Chondrocyte (in vitro differentiated cells): ENCODE measurements at regions not wholly inside any gene's neighbourhood (a gene's known extent, or its start where the extent isn't known, plus 50 kb on each side); places are given as distances from the start of the nearest gene placed in this dataset.
"Not testable (repeated sequence)": the region's sequence is repeated elsewhere in the genome, so short reads cannot be mapped to it uniquely, and the experiment has no call there.

ENCODE experiments used
- DNase-seq: peaks from one replicate; pipeline ENCODE4 v3.0.0; 2021; ENCODE audit warnings: mixed read lengths, low spot score
- H3K27ac Mint-ChIP-seq: one replicate; pipeline ENCODE4 v1.8.0; 2021; ENCODE audit warnings: mild to moderate bottlenecking, moderate library complexity, mixed read lengths; ENCODE audit not compliant: unreplicated experiment
- H3K27me3 Mint-ChIP-seq: 2 replicates; pipeline ENCODE4 v1.8.0; 2021; ENCODE audit warnings: low read depth, mixed read lengths
- H3K36me3 Mint-ChIP-seq: 2 replicates; pipeline ENCODE4 v1.8.0; 2021; ENCODE audit warnings: low read depth, mixed read lengths
- H3K4me1 Mint-ChIP-seq: 2 replicates; pipeline ENCODE4 v1.8.0; 2021; ENCODE audit warnings: low read depth, mild to moderate bottlenecking, mixed read lengths
- H3K4me3 Mint-ChIP-seq: one replicate; pipeline ENCODE4 v1.8.0; 2021; ENCODE audit warnings: mild to moderate bottlenecking, moderate library complexity, mixed read lengths; ENCODE audit not compliant: unreplicated experiment
- H3K9me3 Mint-ChIP-seq: 2 replicates; pipeline ENCODE4 v1.8.0; 2021; ENCODE audit warnings: low read depth, mixed read lengths
- CTCF ChIP-seq: fragments of 200-600 bp; sonication (generic); IDR thresholded peaks from 2 replicates; pipeline ENCODE4 v1.5.0; 2021; ENCODE audit warnings: antibody characterized with exemption, mild to moderate bottlenecking, moderate library complexity

DNA sequence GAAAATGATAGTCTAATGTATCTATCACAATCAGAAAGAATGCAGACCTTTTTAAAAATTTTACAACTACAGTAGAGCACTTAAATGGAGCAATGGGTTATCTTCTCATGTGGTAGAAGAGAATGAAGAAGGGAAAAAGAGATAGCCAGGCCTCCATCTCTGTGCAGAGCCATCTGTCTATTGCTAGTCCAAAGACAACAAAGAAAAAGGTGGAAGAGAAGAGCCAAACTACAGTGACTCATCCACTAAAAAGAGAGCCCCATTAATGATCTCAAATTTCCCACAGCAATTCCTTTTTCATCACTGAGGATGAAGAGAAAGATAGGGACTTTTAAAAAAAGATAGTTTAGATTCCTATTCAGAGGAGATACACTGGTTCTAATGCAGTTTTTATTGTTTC lies 232.9 kb downstream of the ATXN7L3B start:
- Mint-ChIP-seq H3K27ac (no peak overlapping the region), H3K4me1 (peaks cover 9% of the 10 kb centered on the region), H3K36me3 (no peaks in the 10 kb centered on the region), H3K27me3 (no peaks in the 10 kb centered on the region), H3K9me3 (no peaks in the 10 kb centered on the region), H3K4me3 (no peak overlapping the region)
- TF ChIP-seq CTCF = no peak
- no peak for DNase-seq

GRCh38 chr12:74775276-74775675 lies 237.6 kb downstream of the ATXN7L3B start:
- no peak overlapping the region for H3K4me3 Mint-ChIP-seq
- peaks cover 25% of the 10 kb centered on the region for H3K4me1 Mint-ChIP-seq
- H3K27ac Mint-ChIP-seq = no peak overlapping the region
- no peaks in the 10 kb centered on the region for H3K9me3 Mint-ChIP-seq
- TF ChIP-seq CTCF = no peak
- H3K27me3 Mint-ChIP-seq = no peaks in the 10 kb centered on the region
- no peak for DNase-seq
- no peaks in the 10 kb centered on the region for H3K36me3 Mint-ChIP-seq

- no peaks in the 10 kb centered on the region for H3K9me3 Mint-ChIP-seq
- no peak for TF ChIP-seq CTCF
- H3K4me1 Mint-ChIP-seq = peaks cover 36% of the 10 kb centered on the region
- H3K27ac Mint-ChIP-seq = no peak overlapping the region
- H3K36me3 Mint-ChIP-seq = no peaks in the 10 kb centered on the region
- H3K27me3 Mint-ChIP-seq = no peaks in the 10 kb centered on the region
- no peak overlapping the region for H3K4me3 Mint-ChIP-seq
- DNase-seq = peak; percentile 28
Observed at GRCh38 chr12:74776378-74776777, 238.7 kb downstream of the ATXN7L3B start.

DNA sequence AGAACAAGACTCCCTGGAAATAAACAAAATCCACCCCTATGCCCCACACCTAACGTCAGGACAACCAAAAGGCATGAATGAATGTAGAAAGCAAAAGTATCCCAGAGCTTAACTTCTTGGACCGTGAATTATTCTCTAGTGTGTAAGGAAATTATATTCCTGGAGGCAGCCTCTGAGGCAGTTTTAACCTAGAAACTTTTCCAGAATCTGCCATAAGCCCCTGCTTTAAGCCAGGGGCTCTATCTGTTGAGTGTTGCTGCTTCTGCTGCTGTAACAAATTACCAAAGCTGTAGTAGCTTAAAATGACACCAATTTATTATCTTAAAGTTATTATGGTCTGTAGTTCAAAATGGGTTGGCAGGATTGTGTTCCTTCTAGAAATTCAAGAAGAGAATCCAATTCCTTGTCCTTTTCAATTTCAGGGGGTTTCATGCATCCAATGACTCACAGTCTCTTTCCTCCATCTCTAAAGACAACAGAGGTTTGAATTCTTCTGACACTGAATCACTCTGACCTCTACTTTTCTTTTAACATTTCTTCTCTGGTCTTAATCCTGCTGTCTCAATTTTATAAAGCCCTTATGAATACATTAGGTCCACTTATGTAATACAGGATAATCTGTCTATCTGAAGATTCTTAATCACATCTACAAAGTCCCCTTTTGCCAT lies 242.7 kb downstream of the ATXN7L3B start:
- peaks cover 40% of the 10 kb centered on the region for H3K4me1 Mint-ChIP-seq
- no peaks in the 10 kb centered on the region for H3K36me3 Mint-ChIP-seq
- no peaks in the 10 kb centered on the region for H3K27me3 Mint-ChIP-seq
- peak overlapping the region; percentile 75 for H3K27ac Mint-ChIP-seq
- no peak for TF ChIP-seq CTCF
- DNase-seq = no peak
- H3K9me3 Mint-ChIP-seq = no peaks in the 10 kb centered on the region
- no peak overlapping the region for H3K4me3 Mint-ChIP-seq

- peak overlapping the region; percentile 75 for H3K27ac Mint-ChIP-seq
- H3K36me3 Mint-ChIP-seq, H3K9me3 Mint-ChIP-seq, H3K4me3 Mint-ChIP-seq, H3K27me3 Mint-ChIP-seq, DNase-seq: not testable (repeated sequence)
- H3K4me1 Mint-ChIP-seq = peaks cover 39% of the 10 kb centered on the region
Observed at GRCh38 chr12:74780850-74781241, 243.2 kb downstream of the ATXN7L3B start.

- peaks cover 4% of the 10 kb centered on the region for H3K9me3 Mint-ChIP-seq
- peak overlapping the region; percentile 78 for H3K27ac Mint-ChIP-seq
- H3K4me1 Mint-ChIP-seq = peaks cover 39% of the 10 kb centered on the region
- peaks cover 2% of the 10 kb centered on the region for H3K36me3 Mint-ChIP-seq
- TF ChIP-seq CTCF = no peak
- no peak for DNase-seq
- no peak overlapping the region for H3K4me3 Mint-ChIP-seq
- no peaks in the 10 kb centered on the region for H3K27me3 Mint-ChIP-seq
Observed at GRCh38 chr12:74781991-74782485, 244.4 kb downstream of the ATXN7L3B start.
